ENCODE measurements at regions not wholly inside any gene's neighbourhood (a gene's known extent, or its start where the extent isn't known, plus 50 kb on each side); places are given as distances from the start of the nearest gene placed in this dataset.
A peak's percentile ranks its signal among the peaks of the same experiment; 100 is the strongest.

DNA sequence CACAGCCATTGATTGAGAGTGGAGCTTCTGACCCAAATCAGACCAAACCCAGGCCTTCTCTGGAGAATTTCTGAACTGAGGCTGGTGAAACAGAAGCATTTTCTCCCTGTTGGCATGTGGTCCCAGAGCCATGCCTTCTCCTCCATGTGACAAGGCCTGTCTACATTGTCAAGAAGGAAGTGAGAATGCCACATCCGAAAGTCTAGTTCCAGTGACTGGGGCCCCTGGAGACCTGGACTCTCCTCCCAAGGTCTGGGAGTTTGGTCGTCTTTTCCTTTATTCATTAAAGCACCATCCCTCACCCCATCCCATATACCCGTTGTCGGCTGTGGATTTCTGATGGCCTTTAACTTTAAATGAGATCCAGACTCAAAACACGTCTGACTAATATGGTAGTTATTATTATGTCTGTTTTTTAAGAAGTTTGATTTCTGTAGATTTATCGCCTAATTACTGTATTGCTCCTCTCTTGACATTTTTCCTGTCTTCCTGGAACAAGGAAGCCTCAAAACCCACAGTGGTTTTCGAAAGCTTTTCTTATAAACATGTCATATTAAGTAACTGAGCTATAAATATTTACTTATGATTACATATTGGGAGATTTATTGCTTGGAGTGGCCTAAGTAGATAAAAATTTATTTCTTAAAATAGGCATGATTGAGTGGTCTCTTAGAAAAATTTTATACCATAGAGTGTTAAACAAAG is 128.3 kb upstream of the FRY start:
- H3K4me3 Mint-ChIP-seq (ENCODE audit: low read depth): no peak overlapping the region
- no peak overlapping the region for H3K27ac Mint-ChIP-seq
- DNase-seq (ENCODE audit: low spot score): no peak

GRCh38 chr13:31904941-31905824 is 126.4 kb upstream of the FRY start:
- H3K4me3 Mint-ChIP-seq (ENCODE audit: low read depth): no peak overlapping the region
- intact Hi-C loops (cut with micrococcal nuclease): no loop called here

More for the DNA sequence above, 128.3 kb upstream of the FRY start:
- H3K36me3 Mint-ChIP-seq (ENCODE audit: low read depth): no peaks in the 10 kb centered on the region
- peaks cover 31% of the 10 kb centered on the region for H3K27me3 Mint-ChIP-seq (ENCODE audit: low read depth)
- intact Hi-C loops (cut with micrococcal nuclease): no loop called here
- peaks cover 31% of the 10 kb centered on the region for H3K4me1 Mint-ChIP-seq (ENCODE audit: low read depth)
- no peaks in the 10 kb centered on the region for H3K9me3 Mint-ChIP-seq

GRCh38 chr13:31905961-31906360 is 125.6 kb upstream of the FRY start:
- no peak overlapping the region for H3K4me3 Mint-ChIP-seq (ENCODE audit: low read depth)
- no peaks in the 10 kb centered on the region for H3K9me3 Mint-ChIP-seq
- no peak overlapping the region for H3K27ac Mint-ChIP-seq
- DNase-seq (ENCODE audit: low spot score): no peak
- peaks cover 34% of the 10 kb centered on the region for H3K4me1 Mint-ChIP-seq (ENCODE audit: low read depth)
- peaks cover 28% of the 10 kb centered on the region for H3K27me3 Mint-ChIP-seq (ENCODE audit: low read depth)
- H3K36me3 Mint-ChIP-seq (ENCODE audit: low read depth): no peaks in the 10 kb centered on the region
- intact Hi-C loops (cut with micrococcal nuclease): no loop called here

More at GRCh38 chr13:31904941-31905824, 126.4 kb upstream of the FRY start:
- Mint-ChIP-seq H3K27me3 (ENCODE audit: low read depth) (peaks cover 31% of the 10 kb centered on the region), H3K9me3 (no peaks in the 10 kb centered on the region), H3K27ac (no peak overlapping the region), H3K4me1 (ENCODE audit: low read depth) (peaks cover 33% of the 10 kb centered on the region), H3K36me3 (ENCODE audit: low read depth) (no peaks in the 10 kb centered on the region)
- no peak for DNase-seq (ENCODE audit: low spot score)

DNA sequence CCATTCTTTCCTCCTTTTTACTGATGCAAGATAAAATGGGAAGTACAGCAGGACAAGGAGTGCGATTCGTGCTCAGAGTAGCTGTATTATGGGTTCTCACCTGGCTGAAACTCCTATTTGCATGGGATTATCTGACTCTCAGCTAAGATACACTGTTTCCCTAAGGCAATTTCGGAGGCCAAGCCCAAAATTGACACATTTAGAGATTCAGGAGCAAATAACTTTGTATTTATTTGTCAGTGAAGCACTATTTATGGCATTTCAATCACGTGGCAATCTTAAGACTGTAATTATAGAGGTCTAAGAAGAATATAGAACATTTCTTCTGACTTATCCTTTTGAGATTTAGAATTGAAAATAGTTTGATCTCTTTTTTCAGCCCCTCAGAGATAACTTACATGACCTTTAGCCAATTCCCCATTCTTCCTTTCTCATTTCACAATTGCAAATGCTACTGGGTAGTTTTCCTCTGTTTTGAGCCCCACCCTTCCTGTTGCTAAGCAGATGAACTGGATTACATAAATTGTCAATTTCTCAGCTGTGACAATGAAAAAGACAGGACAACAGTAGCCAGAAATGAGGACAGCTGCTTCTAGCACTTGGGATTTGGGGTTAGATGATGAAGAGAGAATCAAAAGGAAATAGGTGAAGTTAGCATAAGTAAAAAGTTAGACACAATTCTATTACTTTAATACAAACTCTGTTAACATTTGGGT is 122.7 kb upstream of the FRY start:
- Mint-ChIP-seq H3K4me3 (ENCODE audit: low read depth) (no peak overlapping the region), H3K27me3 (ENCODE audit: low read depth) (peaks cover 23% of the 10 kb centered on the region), H3K36me3 (ENCODE audit: low read depth) (no peaks in the 10 kb centered on the region), H3K9me3 (no peaks in the 10 kb centered on the region), H3K4me1 (ENCODE audit: low read depth) (peaks cover 27% of the 10 kb centered on the region), H3K27ac (no peak overlapping the region)
- intact Hi-C loops (cut with micrococcal nuclease): no loop called here
- DNase-seq (ENCODE audit: low spot score): no peak

DNA sequence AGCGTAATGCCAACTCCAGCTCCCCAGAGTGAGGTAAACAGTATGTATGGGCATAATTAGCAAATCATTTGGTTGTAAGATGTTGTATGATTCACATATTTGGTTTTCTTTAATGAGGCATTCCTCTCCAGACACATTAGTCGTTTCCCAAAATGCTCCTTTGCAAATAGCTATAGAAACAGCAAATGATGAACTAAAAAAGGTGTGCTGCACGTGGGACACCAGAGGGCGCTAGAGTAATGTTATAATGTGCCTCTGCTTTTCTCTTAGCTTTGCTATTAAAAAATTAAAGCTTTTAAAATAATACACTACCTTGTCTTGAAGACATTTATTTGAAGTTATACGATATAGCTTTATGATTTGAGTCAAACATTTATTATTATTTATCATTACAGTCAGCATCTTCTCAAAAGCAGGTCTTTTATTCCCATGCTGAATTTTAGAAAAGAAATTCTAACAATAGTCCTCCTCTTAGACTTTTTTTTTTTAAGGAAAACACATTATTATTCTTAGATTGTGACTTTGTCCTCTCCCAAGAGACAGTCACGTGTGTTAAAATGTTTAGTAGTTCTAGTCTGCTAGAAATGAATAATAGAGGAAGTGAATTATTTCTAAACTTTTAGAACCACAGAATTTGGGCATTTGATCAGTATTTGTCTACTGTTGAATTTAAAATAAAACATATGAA is 121.6 kb upstream of the FRY start:
- no peak overlapping the region for H3K4me3 Mint-ChIP-seq (ENCODE audit: low read depth)
- H3K27ac Mint-ChIP-seq: no peak overlapping the region

GRCh38 chr13:31910633-31911032 is 120.9 kb upstream of the FRY start:
- intact Hi-C loops (cut with micrococcal nuclease): loop anchor here (1.0 to 10.0 kb wide), 6 partner anchors 91 to 674 kb away; partner anchors contain the start of genes FRY, N4BP2L1 and PDS5B
- Mint-ChIP-seq H3K4me1 (ENCODE audit: low read depth) (peaks cover 22% of the 10 kb centered on the region), H3K9me3 (no peaks in the 10 kb centered on the region), H3K27me3 (ENCODE audit: low read depth) (peaks cover 22% of the 10 kb centered on the region), H3K36me3 (ENCODE audit: low read depth) (no peaks in the 10 kb centered on the region), H3K27ac (no peak overlapping the region), H3K4me3 (ENCODE audit: low read depth) (no peak overlapping the region)
- DNase-seq (ENCODE audit: low spot score): no peak

More for the DNA sequence above, 121.6 kb upstream of the FRY start:
- Mint-ChIP-seq H3K36me3 (ENCODE audit: low read depth) (no peaks in the 10 kb centered on the region), H3K27me3 (ENCODE audit: low read depth) (peaks cover 23% of the 10 kb centered on the region), H3K9me3 (no peaks in the 10 kb centered on the region), H3K4me1 (ENCODE audit: low read depth) (peaks cover 22% of the 10 kb centered on the region)
- DNase-seq (ENCODE audit: low spot score): peak; percentile 38
- intact Hi-C loops (cut with micrococcal nuclease): loop anchor here (1.0 to 10.0 kb wide), 6 partner anchors 91 to 675 kb away; partner anchors contain the start of genes FRY, N4BP2L1 and PDS5B

DNA sequence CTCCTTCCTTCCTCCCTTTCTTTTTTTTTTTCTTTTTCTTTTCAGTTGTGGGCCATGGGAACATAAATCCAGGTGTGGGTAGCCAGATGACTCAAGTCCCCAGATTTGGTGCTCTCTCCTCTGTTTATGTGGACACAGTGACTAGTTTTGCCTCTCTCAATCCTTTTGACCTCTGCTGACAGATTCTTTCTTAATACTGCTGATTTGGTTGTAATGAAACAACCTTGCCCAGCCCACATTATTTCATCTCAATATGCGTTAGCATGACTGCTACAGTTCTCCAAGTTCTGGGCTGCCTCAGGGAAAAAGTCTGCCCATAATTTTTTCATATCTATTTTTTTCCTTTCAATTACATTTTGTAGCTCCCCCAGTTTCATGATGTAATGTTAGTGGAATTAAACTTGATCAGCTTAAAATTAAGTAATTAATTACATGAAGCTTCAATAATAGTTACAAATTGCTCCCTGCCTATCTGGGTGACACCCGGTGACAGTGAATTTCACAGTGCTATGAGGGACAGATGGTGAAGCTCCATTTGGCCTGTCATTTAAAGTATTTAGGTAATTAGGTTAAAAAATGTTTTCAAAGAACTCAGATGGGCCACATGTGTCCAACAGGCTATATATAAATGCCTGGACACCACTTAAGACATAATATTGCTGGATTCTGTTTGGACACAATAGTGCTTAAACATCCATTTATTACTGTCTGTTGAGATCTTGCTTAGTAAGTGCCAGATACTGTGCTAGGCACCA is 118.8 kb upstream of the FRY start:
- no peaks in the 10 kb centered on the region for H3K9me3 Mint-ChIP-seq
- H3K4me3 Mint-ChIP-seq (ENCODE audit: low read depth): no peak overlapping the region
- H3K36me3 Mint-ChIP-seq (ENCODE audit: low read depth): no peaks in the 10 kb centered on the region
- DNase-seq (ENCODE audit: low spot score): no peak
- peaks cover 22% of the 10 kb centered on the region for H3K4me1 Mint-ChIP-seq (ENCODE audit: low read depth)
- no peak overlapping the region for H3K27ac Mint-ChIP-seq
- peaks cover 6% of the 10 kb centered on the region for H3K27me3 Mint-ChIP-seq (ENCODE audit: low read depth)
- intact Hi-C loops (cut with micrococcal nuclease): loop anchor here (10.0 kb wide), 4 partner anchors 122 to 672 kb away; partner anchors contain the start of genes FRY, N4BP2L1 and PDS5B

- H3K36me3 Mint-ChIP-seq (ENCODE audit: low read depth): no peaks in the 10 kb centered on the region
- H3K4me3 Mint-ChIP-seq (ENCODE audit: low read depth): no peak overlapping the region
- peaks cover 4% of the 10 kb centered on the region for H3K27me3 Mint-ChIP-seq (ENCODE audit: low read depth)
- DNase-seq (ENCODE audit: low spot score): no peak
- no peak overlapping the region for H3K27ac Mint-ChIP-seq
- peaks cover 21% of the 10 kb centered on the region for H3K4me1 Mint-ChIP-seq (ENCODE audit: low read depth)
- intact Hi-C loops (cut with micrococcal nuclease): loop anchor here (10.0 kb wide), 4 partner anchors 121 to 671 kb away; partner anchors contain the start of genes FRY, N4BP2L1 and PDS5B
- no peaks in the 10 kb centered on the region for H3K9me3 Mint-ChIP-seq
Observed at GRCh38 chr13:31913459-31913858, 118.1 kb upstream of the FRY start.

- Mint-ChIP-seq H3K4me3 (ENCODE audit: low read depth) (no peak overlapping the region), H3K4me1 (ENCODE audit: low read depth) (peaks cover 21% of the 10 kb centered on the region), H3K36me3 (ENCODE audit: low read depth) (no peaks in the 10 kb centered on the region), H3K27ac (no peak overlapping the region), H3K9me3 (no peaks in the 10 kb centered on the region), H3K27me3 (ENCODE audit: low read depth) (peaks cover 4% of the 10 kb centered on the region)
- no peak for DNase-seq (ENCODE audit: low spot score)
- intact Hi-C loops (cut with micrococcal nuclease): loop anchor here (10.0 kb wide), 4 partner anchors 120 to 670 kb away; partner anchors contain the start of genes FRY, N4BP2L1 and PDS5B
Observed at GRCh38 chr13:31914843-31915242, 116.7 kb upstream of the FRY start.

GRCh38 chr13:31918707-31919106 is 112.9 kb upstream of the FRY start:
- Mint-ChIP-seq H3K4me1 (ENCODE audit: low read depth) (peaks cover 35% of the 10 kb centered on the region), H3K4me3 (ENCODE audit: low read depth) (no peak overlapping the region), H3K27me3 (ENCODE audit: low read depth) (peaks cover 1% of the 10 kb centered on the region), H3K27ac (no peak overlapping the region), H3K36me3 (ENCODE audit: low read depth) (peaks cover 4% of the 10 kb centered on the region), H3K9me3 (no peaks in the 10 kb centered on the region)
- DNase-seq (ENCODE audit: low spot score): no peak
- intact Hi-C loops (cut with micrococcal nuclease): loop anchor here (10.0 kb wide), 4 partner anchors 116 to 666 kb away; partner anchors contain the start of genes FRY, N4BP2L1 and PDS5B

- H3K27ac Mint-ChIP-seq: no peak overlapping the region
- intact Hi-C loops (cut with micrococcal nuclease): loop anchor here (10.0 kb wide), 4 partner anchors 116 to 666 kb away; partner anchors contain the start of genes FRY, N4BP2L1 and PDS5B
- no peaks in the 10 kb centered on the region for H3K9me3 Mint-ChIP-seq
- H3K27me3 Mint-ChIP-seq (ENCODE audit: low read depth): peaks cover 1% of the 10 kb centered on the region
- peaks cover 35% of the 10 kb centered on the region for H3K4me1 Mint-ChIP-seq (ENCODE audit: low read depth)
- H3K4me3 Mint-ChIP-seq (ENCODE audit: low read depth): no peak overlapping the region
- DNase-seq (ENCODE audit: low spot score): no peak
- peaks cover 4% of the 10 kb centered on the region for H3K36me3 Mint-ChIP-seq (ENCODE audit: low read depth)
Observed at GRCh38 chr13:31919241-31919640, 112.3 kb upstream of the FRY start.

Data from activated T-helper 2 cell treated with anti-CD3 and anti-CD28 coated beads, Interferon-gamma antibody, Interleukin-2, Interleukin-4, amounts not matched to agents 10 μg/mL and 5 μg/mL and 100 μg/mL, durations not matched to agents 14 hours and 24 hours and 36 hours (primary cell).